PC-9 (cell line): ENCODE measurements at regions not wholly inside any gene's neighbourhood (a gene's known extent, or its start where the extent isn't known, plus 50 kb on each side); places are given as distances from the start of the nearest gene placed in this dataset.

Source experiments
- BruUV-seq: library from RNA; stranded (reverse); fragments of 400-500 nt; replicated peaks from 2 replicates; lab custom pipeline; 2021; lab: Mats Ljungman, UMichigan
- CTCF ChIA-PET: fragments of 300-600 bp; sonication (Branson Sonifier 250); formaldehyde crosslinking; loops from one replicate; lab custom pipeline; 2022; ENCODE audit warnings: antibody characterized with exemption; lab: Charles Lee
- POLR2A ChIA-PET: fragments of 300-600 bp; sonication (Branson Sonifier 250); formaldehyde crosslinking; loops from one replicate; lab custom pipeline; 2022; ENCODE audit warnings: antibody characterized with exemption; ENCODE audit not compliant: unreplicated experiment; lab: Charles Lee
- DNase-seq, 2 experiments: peaks; one replicate each; pipeline versions ENCODE4 v3.0.0 to v3.0.0-alpha.2; 2015 to 2022; ENCODE audit warnings: mixed read lengths in 1 of 2
- H2AFZ ChIP-seq: fragments of 200-600 bp; sonication (generic); 2 replicates; pipeline ENCODE4 v1.8.1; 2017; ENCODE audit warnings: antibody characterized with exemption
- H3F3A ChIP-seq: fragments of 200-600 bp; sonication (generic); 2 replicates; pipeline ENCODE4 v1.8.1; 2017; ENCODE audit warnings: antibody characterized with exemption, mild to moderate bottlenecking, low read depth; ENCODE audit not compliant: insufficient read depth
- H3K27ac ChIP-seq: fragments of 200-600 bp; sonication (generic); 2 replicates; pipeline ENCODE4 v1.6.1; 2016; ENCODE audit warnings: mixed run types
- H3K27me3 ChIP-seq: fragments of 200-600 bp; sonication (generic); 2 replicates; pipeline ENCODE4 v1.6.1; 2016; ENCODE audit warnings: low read depth, mixed run types; ENCODE audit not compliant: insufficient read depth
- H3K36me3 ChIP-seq: fragments of 200-600 bp; sonication (generic); 2 replicates; pipeline ENCODE4 v1.6.1; 2016; ENCODE audit warnings: low read depth, mixed run types
- H3K4me1 ChIP-seq: fragments of 200-600 bp; sonication (generic); replicated peaks from 2 replicates; pipeline ENCODE4 v1.6.1; 2016; ENCODE audit warnings: mixed run types; ENCODE audit not compliant: insufficient read depth
- H3K4me2 ChIP-seq: fragments of 200-600 bp; sonication (generic); 2 replicates; pipeline ENCODE4 v1.6.1; 2017; ENCODE audit warnings: mixed run types
- H3K4me3 ChIP-seq: fragments of 200-600 bp; sonication (generic); 2 replicates; pipeline ENCODE4 v1.6.1; 2016; ENCODE audit warnings: mixed run types
- H3K79me2 ChIP-seq: fragments of 200-600 bp; sonication (generic); 2 replicates; pipeline ENCODE4 v1.6.1; 2017; ENCODE audit warnings: low read depth, mixed run types
- H3K9me2 ChIP-seq: fragments of 200-600 bp; sonication (generic); 2 replicates; pipeline ENCODE4 v1.8.1; 2017; ENCODE audit warnings: mild to moderate bottlenecking; ENCODE audit not compliant: insufficient read depth
- H3K9me3 ChIP-seq: fragments of 200-600 bp; sonication (generic); 2 replicates; pipeline ENCODE4 v1.8.1; 2016; ENCODE audit warnings: low read depth; ENCODE audit not compliant: insufficient read depth
- H4K20me1 ChIP-seq: fragments of 200-600 bp; sonication (generic); 2 replicates; pipeline ENCODE4 v1.8.1; 2017; ENCODE audit not compliant: insufficient read depth
- CTCF ChIP-seq: fragments of 200-600 bp; sonication (generic); conservative IDR thresholded peaks from 2 replicates; pipeline ENCODE4 v1.6.1; 2017; ENCODE audit warnings: mixed run types, antibody characterized with exemption, mild to moderate bottlenecking, moderate library complexity
- EZH2 ChIP-seq: fragments of 200-600 bp; sonication (generic); IDR thresholded peaks from 2 replicates; pipeline ENCODE4 v1.8.0; 2017; ENCODE audit warnings: antibody characterized with exemption, low read depth
- intact Hi-C: fragments of 100-400 bp; cut with micrococcal nuclease; formaldehyde crosslinking; loops from one replicate; pipeline ENCODE4 v1.10.0; 2022; ENCODE audit not compliant: unreplicated experiment

- CTCF ChIA-PET: no interaction called here
- TF ChIP-seq CTCF (no peak), EZH2 (no peak)
- Histone ChIP-seq H3K9me2 (no peaks in the 10 kb centered on the region), H3K9me3 (0 out of 2 replicates have a peak, but pooled peaks cover 3% of the 10 kb centered on the region), H3K4me2 (no peak overlapping the region), H2AFZ (no peak overlapping the region), H3K36me3 (no peaks in the 10 kb centered on the region), H4K20me1 (no peaks in the 10 kb centered on the region), H3K27ac (no peak overlapping the region), H3K27me3 (no peaks in the 10 kb centered on the region), H3F3A (0 out of 2 replicates have a peak, but pooled peaks cover 10% of the 10 kb centered on the region), H3K79me2 (no peaks in the 10 kb centered on the region), H3K4me1 (no peaks in the 10 kb centered on the region), H3K4me3 (no peak overlapping the region)
- intact Hi-C loops: no loop called here
- BruUV-seq: no TSS peak
- POLR2A ChIA-PET: no interaction called here
- DNase-seq: no peak
Observed at GRCh38 chr1:245039196-245039595, 115.6 kb upstream of the KIF26B start.

GRCh38 chr1:245036102-245036501 is 118.7 kb upstream of the KIF26B start:
- intact Hi-C loops: no loop called here
- Histone ChIP-seq H3K4me1 (no peaks in the 10 kb centered on the region), H3K9me2 (no peaks in the 10 kb centered on the region), H3K79me2 (no peaks in the 10 kb centered on the region), H2AFZ (no peak overlapping the region), H3K4me3 (no peak overlapping the region), H3K4me2 (no peak overlapping the region), H3K27me3 (no peaks in the 10 kb centered on the region), H3K27ac (no peak overlapping the region), H4K20me1 (no peaks in the 10 kb centered on the region), H3K36me3 (no peaks in the 10 kb centered on the region), H3K9me3 (0 out of 2 replicates have a peak, but pooled peaks cover 3% of the 10 kb centered on the region), H3F3A (0 out of 2 replicates have a peak, but pooled peaks cover 3% of the 10 kb centered on the region)
- POLR2A ChIA-PET: interaction anchor here (0.7 kb wide), 1 partner anchor 1441 kb away, joined by 3 read pairs; no protein-coding TSS in a partner anchor
- no TSS peak for BruUV-seq
- TF ChIP-seq CTCF (no peak), EZH2 (no peak)
- CTCF ChIA-PET: no interaction called here
- DNase-seq: no peak

- Histone ChIP-seq H3F3A (no peaks in the 10 kb centered on the region), H3K27me3 (no peaks in the 10 kb centered on the region), H2AFZ (no peak overlapping the region), H3K27ac (no peak overlapping the region), H3K4me3 (no peak overlapping the region), H4K20me1 (no peaks in the 10 kb centered on the region), H3K9me2 (no peaks in the 10 kb centered on the region), H3K4me1 (no peaks in the 10 kb centered on the region), H3K4me2 (no peak overlapping the region), H3K36me3 (no peaks in the 10 kb centered on the region), H3K9me3 (no peaks in the 10 kb centered on the region), H3K79me2 (no peaks in the 10 kb centered on the region)
- no peak for DNase-seq
- POLR2A ChIA-PET: no interaction called here
- CTCF ChIA-PET: no interaction called here
- BruUV-seq: no TSS peak
- TF ChIP-seq CTCF: no peak
- no peak for TF ChIP-seq EZH2
- intact Hi-C loops: no loop called here
Observed at GRCh38 chr1:245031041-245031440, 123.7 kb upstream of the KIF26B start.
